GM19043 (cell line): ENCODE measurements at regions not wholly inside any gene's neighbourhood (a gene's known extent, or its start where the extent isn't known, plus 50 kb on each side); places are given as distances from the start of the nearest gene placed in this dataset.

ENCODE experiments used
- ATAC-seq: cut with Tn5 transposase; IDR thresholded peaks from one replicate; pipeline ENCODE4 v1.9.1; 2021; ENCODE audit warnings: low read depth; ENCODE audit not compliant: unreplicated experiment

DNA sequence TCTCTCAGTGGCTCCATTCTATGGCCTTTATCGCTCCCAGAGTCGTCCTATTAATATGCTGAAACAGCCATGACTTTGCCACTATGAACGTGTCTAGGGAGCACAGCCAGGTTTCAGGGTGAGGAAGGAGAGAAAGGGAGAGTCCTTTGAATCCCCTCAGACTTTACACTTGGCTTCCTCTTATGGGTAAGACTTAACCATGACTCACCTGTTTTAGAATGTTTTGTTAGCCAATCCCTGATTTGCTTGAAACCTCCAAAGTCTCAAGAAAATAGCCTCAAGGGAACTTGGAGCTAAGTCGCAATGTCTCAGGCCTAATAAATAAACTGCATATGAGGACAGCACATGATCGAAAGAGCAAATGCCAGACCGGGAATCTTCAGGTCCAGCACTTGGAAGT, 131.2 kb upstream of the RCN1 start:
- no peak for ATAC-seq

DNA sequence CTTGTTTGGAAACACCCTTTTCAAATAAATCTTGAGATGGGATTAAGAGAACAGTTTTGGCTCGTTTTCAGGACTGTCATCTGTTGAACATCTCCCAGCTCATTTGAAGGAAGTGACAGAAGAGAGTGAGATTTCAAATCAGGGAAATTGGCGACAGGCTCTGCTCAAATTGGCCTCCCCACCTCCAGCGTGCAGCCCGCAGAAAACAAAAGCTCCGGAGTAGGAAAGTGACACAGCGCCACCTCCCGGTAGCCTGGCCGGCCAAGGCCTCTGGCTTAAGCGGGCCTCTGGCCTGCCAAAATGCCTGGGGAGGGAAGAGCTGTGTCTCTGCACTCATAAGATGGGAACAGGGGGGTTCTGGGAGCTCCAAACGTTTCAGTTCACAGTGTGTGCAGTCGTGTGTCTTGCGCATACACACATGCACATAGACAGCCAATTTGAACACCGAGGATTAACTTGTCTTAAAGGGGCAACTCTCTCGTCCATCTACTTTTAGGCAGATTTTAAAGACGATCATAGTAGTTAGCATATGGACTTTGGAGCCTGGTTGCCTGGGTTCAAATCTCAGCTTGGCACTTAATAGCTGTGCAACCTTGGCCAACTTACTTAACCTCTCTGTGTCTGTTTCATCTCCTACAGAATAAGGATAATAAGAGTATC, 132.7 kb upstream of the RCN1 start:
- peak; percentile 70 for ATAC-seq

GRCh38 chr11:31957674-31958073, 133.2 kb upstream of the RCN1 start:
- peak; percentile 11 for ATAC-seq

GRCh38 chr11:31956310-31956709, 134.6 kb upstream of the RCN1 start:
- no peak for ATAC-seq

- no peak for ATAC-seq
These were observed 135.0 kb upstream of the RCN1 start for GRCh38 chr11:31955838-31956237.

- no peak for ATAC-seq
These were observed 137.0 kb upstream of the RCN1 start for GRCh38 chr11:31953803-31954327.

- peak; percentile 60 for ATAC-seq
These were observed 138.6 kb upstream of the PAX6 start for GRCh38 chr11:31949733-31950200.

DNA sequence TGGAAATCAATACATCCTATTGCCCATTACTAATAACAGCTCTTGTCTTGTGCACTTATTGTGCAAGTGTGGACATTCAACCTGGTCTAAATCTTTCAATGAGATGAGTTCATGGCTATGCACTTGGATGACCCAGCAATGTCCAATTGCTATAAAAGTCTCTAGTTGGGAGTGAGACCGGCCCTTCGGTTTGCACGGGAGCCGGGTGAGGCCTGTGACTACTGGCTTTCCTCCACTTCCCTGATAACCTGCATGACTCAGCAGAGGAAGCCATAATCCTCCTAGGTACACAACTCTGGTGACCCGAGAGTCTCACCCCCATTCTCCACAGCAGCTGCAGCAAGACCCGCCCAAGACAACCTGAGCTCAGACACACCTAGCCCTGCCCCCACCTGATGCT, 135.9 kb upstream of the PAX6 start:
- ATAC-seq: no peak

- ATAC-seq: peak; percentile 89
These were observed 132.1 kb upstream of the PAX6 start for GRCh38 chr11:31943056-31943780.

DNA sequence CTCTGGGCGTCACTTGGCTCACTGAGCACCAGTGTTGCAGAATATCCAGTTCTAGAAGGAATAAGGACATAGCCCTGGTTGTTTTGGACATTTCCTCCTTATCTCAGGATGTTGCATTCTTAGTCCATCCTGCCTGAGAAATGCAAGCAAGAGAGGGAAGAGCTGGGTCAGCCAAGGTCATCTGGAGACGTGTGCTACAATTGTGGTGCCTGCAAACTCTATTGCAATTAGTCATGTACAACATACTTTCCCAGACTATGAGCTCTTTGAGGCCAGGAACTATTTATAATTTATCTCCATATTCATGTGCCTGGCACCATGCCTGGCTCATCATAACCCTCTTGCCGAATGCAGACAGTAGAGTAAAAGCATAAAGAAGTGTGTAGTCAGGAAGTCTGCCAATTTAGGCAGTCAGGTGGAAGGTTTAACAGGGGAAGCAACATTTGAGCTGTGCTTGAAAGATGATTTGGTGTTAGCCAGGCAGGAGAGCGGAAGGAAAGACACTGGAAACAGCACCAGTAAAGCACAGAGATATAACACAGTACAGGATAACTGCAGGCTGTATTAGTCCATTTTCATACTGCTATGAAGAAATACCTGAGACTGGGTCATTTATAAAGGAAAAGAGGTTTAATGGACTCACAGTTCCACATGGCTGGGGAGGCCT, 129.4 kb upstream of the PAX6 start:
- no peak for ATAC-seq

DNA sequence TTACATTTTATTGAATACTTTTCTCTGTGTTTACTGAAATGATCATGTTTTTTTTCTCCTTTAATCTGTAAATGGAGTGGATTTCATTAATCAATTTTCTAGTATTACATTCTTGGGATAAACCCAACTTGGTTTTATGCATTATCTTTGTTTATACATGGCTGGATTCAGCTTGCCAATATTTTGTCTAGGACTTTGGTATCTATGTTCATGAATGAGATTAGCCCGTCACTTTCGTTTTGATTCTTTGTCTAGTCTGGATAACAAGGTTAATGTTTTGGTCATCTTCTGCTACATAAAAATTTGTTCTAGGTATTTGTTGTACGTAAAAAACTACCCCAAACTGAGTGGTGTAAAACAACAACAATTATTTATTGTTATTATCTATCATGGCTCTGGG, 127.9 kb upstream of the PAX6 start:
- ATAC-seq: no peak

DNA sequence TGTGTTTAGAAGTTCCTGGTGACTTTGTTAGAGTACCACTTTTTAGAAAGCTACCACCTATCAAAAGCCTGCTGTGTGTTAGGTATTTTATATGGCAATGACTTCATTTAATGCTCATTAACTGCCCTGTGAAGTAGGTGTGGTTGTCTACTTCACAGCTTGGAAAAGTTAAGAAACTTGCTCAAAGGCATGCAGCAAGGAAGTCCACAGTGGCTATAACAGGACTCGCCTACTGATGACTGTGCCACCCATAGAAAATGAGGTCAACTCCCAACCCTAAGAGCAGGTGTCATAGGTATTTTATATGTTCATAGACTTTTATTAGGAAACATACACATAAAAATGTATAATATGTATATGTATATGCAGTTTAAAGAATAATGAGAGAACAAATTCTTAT, 125.2 kb upstream of the PAX6 start:
- no peak for ATAC-seq

DNA sequence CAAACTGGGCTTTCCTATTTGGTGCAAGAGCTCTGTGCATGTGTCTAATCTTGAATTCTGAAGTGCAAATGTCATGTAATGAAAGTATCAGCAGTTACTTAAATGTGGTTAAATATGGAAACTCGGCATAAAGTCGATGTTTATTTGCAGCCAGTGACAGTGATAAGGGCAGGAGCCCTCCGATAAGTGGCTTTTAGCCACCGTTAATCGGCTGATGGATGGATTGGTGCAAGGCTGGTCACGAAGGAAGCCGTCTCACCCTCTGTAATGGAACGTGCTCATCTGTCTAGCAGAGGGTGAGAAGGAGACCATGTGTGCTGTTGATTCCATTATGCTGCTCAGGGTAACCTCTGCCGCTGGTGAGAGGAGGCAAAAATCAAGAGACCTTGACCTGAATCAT, 121.8 kb upstream of the PAX6 start:
- no peak for ATAC-seq

DNA sequence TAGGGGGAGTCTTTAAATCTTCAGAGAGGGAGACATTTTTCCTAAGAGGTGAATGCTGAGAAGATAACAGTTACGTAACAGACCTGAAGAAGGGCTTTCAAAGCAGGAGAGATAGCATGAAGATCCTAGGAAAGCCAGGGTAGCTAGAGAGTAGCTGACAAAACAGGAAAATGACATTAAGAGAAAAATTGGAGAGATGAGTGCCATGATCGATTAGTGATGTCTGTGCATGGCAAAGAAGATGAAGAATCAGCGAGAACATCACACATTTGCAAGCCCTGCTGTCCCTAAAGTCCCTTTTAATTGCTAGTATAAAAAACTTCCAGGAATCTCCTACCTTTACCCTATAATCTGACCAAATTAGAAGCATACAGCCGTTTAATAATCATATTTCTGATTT, 116.9 kb upstream of the PAX6 start:
- no peak for ATAC-seq

- no peak for ATAC-seq
These were observed 115.8 kb upstream of the PAX6 start for GRCh38 chr11:31926816-31927528.

GRCh38 chr11:31926106-31926505, 115.0 kb upstream of the PAX6 start:
- no peak for ATAC-seq

DNA sequence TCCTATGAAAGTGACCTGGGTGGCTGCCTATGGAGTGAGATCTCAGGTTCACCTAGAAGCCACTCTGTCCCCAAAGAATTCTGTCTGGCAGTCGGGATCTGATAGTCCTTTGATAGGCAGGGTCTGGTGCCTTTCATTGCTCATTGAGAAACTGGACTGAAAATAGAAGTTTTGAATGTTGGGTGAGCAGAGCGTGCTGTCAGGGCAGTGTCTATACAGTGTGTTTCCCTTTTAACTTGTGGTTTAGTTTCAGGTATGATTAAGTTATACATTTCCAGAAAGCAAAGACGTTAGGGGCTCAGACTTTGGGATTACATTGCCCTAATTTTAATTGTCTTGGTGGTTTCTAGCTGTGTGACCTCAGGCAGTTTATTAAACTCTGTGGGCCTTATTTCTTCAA, 111.3 kb upstream of the PAX6 start:
- peak; percentile 88 for ATAC-seq

DNA sequence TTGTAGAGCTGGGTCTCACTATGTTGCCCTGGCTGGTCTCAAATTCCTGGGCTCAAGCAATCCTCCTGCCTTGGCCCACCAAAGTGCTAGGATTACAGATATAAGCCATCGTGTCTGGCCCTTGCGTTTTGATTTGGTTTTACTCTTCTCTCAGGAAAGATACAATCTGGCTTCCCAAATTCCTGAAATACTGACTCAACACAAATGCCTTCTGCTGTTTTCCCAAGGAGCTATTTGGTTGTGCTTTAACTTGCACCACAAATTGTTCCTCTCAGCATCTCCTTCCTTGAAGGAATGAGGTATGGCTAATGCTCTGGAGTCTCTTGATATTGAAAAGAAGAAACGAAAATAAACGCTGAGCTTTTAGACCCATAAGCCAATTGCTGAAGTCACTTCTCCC, 110.0 kb upstream of the PAX6 start:
- no peak for ATAC-seq

DNA sequence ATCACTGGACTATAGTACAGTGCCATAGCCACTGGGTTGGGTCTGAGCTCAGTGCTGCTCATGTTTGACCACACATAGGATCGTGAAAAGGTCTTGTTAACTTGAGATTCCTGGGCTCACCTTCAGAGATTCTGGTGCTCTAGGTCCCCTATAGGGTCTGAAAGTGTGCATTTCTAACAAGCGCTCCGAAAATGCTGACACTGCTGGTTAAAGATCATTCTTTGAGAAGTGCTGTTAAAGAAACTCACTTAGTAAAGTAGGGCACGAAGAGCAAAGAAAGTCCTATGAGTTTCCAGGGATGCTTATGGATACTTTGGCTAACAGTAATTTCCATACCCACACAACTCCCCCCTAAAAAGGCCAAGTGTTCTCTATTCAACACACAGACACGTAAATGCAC, 108.1 kb upstream of the PAX6 start:
- ATAC-seq: no peak

DNA sequence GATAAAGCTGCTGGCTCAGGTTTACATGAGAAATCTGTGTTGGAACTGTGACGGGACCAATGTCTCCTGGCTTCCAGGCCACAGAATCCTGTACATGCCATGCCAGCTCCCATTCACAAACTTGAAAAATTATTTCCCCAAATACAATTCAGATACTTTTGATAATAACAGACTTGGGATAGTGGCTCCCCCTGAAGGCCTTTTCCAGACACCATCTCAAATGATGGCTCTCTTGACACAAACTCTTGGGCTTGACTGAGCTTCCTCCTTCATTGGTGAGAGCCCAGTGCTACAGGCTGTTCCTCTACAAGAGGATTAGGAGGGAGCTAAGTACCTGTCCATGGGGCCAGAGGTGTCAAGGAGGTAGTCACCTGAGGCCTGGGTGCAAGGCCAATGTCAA, 104.7 kb upstream of the PAX6 start:
- ATAC-seq: no peak

DNA sequence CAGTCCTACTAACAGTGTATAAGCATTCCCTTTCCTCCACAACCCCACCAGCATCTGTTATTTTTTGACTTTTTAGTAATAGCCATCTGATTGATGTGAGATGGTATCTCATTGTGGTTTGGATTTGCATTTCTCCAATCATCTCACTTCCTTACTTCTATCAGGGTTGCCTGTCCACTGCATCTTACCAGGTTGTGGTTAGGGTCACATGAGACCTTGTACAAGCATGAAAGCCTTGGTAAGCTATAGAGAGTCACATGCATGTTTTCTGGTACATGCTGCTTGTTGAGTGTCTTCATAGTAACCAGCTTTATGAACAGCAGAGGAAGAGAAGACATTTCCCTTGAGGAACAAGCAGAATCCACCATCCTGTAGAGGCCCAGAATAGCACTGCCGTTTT, 102.9 kb upstream of the PAX6 start:
- ATAC-seq: peak; percentile 77
